Breast epithelium (tissue), 4 donors: ENCODE measurements at regions not wholly inside any gene's neighbourhood (a gene's known extent, or its start where the extent isn't known, plus 50 kb on each side); places are given as distances from the start of the nearest gene placed in this dataset.

Experiments
- DNase-seq, 2 donors: peaks; one replicate each; pipeline ENCODE4 v3.0.0-alpha.2; 2019; ENCODE audit warnings: low spot score in 2 of 2
- H3K27ac ChIP-seq, 2 donors: fragments of 200-600 bp; sonication (generic) in 1 of 2; one replicate each; pipeline ENCODE4 v1.5.1; 2016 to 2019; ENCODE audit warnings: mild to moderate bottlenecking in 1 of 2
- H3K27me3 ChIP-seq, 2 donors: fragments of 200-600 bp; sonication (generic) in 1 of 2; one replicate each; pipeline versions ENCODE4 v1.5.1 to v1.6.0; 2017 to 2019; ENCODE audit warnings: control low read depth in 1 of 2, mild to moderate bottlenecking in 1 of 2
- H3K36me3 ChIP-seq: fragments of 200-600 bp; one replicate; pipeline ENCODE4 v1.5.1; 2019
- H3K4me1 ChIP-seq, 2 donors: fragments of 200-600 bp; sonication (generic); one replicate each; pipeline ENCODE4 v1.5.1; 2016 to 2019; ENCODE audit warnings: control low read depth in 1 of 2
- H3K4me3 ChIP-seq, 3 donors: fragments of 200-600 bp; sonication (generic); 1 replicate in 2 of 3; 2 replicates in 1 of 3; pipeline ENCODE4 v1.5.1; 2016 to 2019; ENCODE audit warnings: mild to moderate bottlenecking in 3 of 3, moderate library complexity in 2 of 3
- H3K9me3 ChIP-seq, 2 donors: fragments of 200-600 bp; sonication (generic) in 1 of 2; one replicate each; pipeline ENCODE4 v1.5.1; 2016 to 2019; ENCODE audit warnings: control low read depth in 1 of 2
- CTCF ChIP-seq, 3 donors: fragments of 450-650 bp; IDR thresholded peaks; one replicate each; pipeline ENCODE4 v1.5.1; 2016 to 2017; ENCODE audit warnings: antibody characterized with exemption in 3 of 3, mild to moderate bottlenecking in 3 of 3, moderate library complexity in 3 of 3
- POLR2A ChIP-seq: fragments of 450-650 bp; IDR thresholded peaks from one replicate; pipeline ENCODE4 v1.6.1; 2016; ENCODE audit warnings: antibody characterized with exemption, mild to moderate bottlenecking, moderate library complexity
- POLR2AphosphoS5 ChIP-seq, 3 donors: sonication (generic); formaldehyde crosslinking; IDR thresholded peaks; one replicate each; pipeline ENCODE4 v1.6.1; 2017; ENCODE audit warnings: antibody characterized with exemption in 3 of 3
- intact Hi-C: fragments of 100-400 bp; cut with DNase I; formaldehyde crosslinking; loops from one replicate; pipeline ENCODE4 v1.15.1; 2023; ENCODE audit warnings: low total_unique reads

DNA sequence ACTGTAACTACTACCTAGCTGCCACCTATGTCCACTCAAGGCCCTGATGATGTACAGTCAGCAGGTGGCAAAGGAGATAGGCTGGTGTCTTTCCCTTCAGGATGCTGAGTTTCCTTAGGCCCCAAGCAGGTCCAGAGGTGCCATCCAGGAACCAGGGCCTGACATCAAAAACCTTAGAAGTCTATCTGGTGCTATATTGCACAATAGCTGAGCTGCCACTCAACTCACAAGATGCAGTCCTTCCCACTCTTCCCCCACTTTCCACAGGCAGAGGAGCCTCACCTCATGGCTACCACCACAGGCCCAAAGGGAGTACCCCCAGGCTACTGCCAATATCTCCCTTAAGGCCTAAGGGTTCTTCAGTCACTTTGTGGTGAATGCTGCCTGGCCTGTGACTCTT, 83.9 kb upstream of the ZNF827 start:
- intact Hi-C loops = no loop called here
- H3K27me3 ChIP-seq = no peaks in the 10 kb centered on the region
- H3K27ac ChIP-seq = no peak overlapping the region
- no peak for TF ChIP-seq CTCF (IDR thresholded peaks at IDR 0.05)
- no peak for TF ChIP-seq POLR2AphosphoS5 (IDR thresholded peaks at IDR 0.05)
- no peak for TF ChIP-seq POLR2A
- no peaks in the 10 kb centered on the region for H3K9me3 ChIP-seq
- H3K4me3 ChIP-seq = no peak overlapping the region
- DNase-seq = no peak
- no peaks in the 10 kb centered on the region for H3K36me3 ChIP-seq
- no peaks in the 10 kb centered on the region for H3K4me1 ChIP-seq

DNA sequence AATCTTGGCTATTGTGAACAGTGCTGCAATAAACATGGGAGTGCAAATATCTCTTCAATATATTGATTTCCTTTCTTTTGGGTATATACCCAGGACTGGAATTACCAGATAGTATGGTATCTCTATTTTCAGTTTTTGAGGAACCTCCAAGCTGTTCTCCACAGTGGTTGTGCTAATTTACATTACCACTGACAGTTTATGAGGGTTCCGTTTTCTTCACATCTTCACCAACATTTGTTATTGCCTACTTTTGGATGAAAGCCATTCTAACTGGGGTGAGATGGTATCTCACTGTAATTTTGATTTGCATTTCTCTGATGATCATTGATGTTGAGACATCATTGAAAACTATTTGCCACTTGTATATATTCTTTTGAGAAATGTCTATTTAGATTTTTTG, 79.6 kb upstream of the ZNF827 start:
- H3K4me3 ChIP-seq = no peak overlapping the region
- no peaks in the 10 kb centered on the region for H3K4me1 ChIP-seq
- no peaks in the 10 kb centered on the region for H3K36me3 ChIP-seq
- intact Hi-C loops = no loop called here
- no peaks in the 10 kb centered on the region for H3K9me3 ChIP-seq
- no peak for TF ChIP-seq POLR2AphosphoS5 (IDR thresholded peaks at IDR 0.05)
- no peak for TF ChIP-seq CTCF (IDR thresholded peaks at IDR 0.05)
- TF ChIP-seq POLR2A = no peak
- no peak overlapping the region for H3K27ac ChIP-seq
- H3K27me3 ChIP-seq = no peaks in the 10 kb centered on the region
- DNase-seq = no peak

DNA sequence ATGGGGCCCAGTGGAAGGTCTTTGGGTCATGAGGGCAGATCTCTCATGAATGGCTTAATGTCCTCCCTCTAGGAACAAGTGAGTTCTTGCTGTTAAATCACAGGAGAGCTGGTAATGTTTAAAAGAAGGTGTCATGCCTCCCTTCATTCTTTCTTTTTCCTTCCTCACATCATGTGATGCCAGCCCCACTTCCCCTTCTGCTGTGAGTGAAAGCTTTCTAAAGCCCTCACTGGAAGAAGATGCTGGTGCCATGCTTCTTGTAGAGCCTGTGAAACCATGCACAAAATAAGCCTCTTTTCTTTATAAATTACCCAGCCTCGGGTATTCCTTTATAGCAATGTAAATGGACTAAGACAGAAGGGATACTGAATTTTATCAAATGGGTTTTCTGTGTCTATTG, 66.1 kb upstream of the ZNF827 start:
- intact Hi-C loops = no loop called here
- Histone ChIP-seq H3K36me3 (no peaks in the 10 kb centered on the region), H3K27ac (no peak overlapping the region), H3K9me3 (peaks cover 6 to 11% of the 10 kb centered on the region in 2 donors), H3K27me3 (no peaks in the 10 kb centered on the region), H3K4me3 (no peak overlapping the region), H3K4me1 (no peaks in the 10 kb centered on the region)
- DNase-seq = no peak
- no peak for TF ChIP-seq CTCF (IDR thresholded peaks at IDR 0.05)
- no peak for TF ChIP-seq POLR2A
- no peak for TF ChIP-seq POLR2AphosphoS5 (IDR thresholded peaks at IDR 0.05)

- H3K27ac ChIP-seq = no peak overlapping the region
- DNase-seq = no peak
- no peak overlapping the region for H3K4me3 ChIP-seq
- no peaks in the 10 kb centered on the region for H3K27me3 ChIP-seq
- no peaks in the 10 kb centered on the region for H3K9me3 ChIP-seq
- intact Hi-C loops = no loop called here
- H3K4me1 ChIP-seq = no peaks in the 10 kb centered on the region
- no peaks in the 10 kb centered on the region for H3K36me3 ChIP-seq
- TF ChIP-seq CTCF (IDR thresholded peaks at IDR 0.05) = no peak
- TF ChIP-seq POLR2A = no peak
- no peak for TF ChIP-seq POLR2AphosphoS5 (IDR thresholded peaks at IDR 0.05)
These were observed 50.0 kb upstream of the ZNF827 start for GRCh38 chr4:145988628-145989027.
